HCT116 (cell line): ENCODE measurements at regions not wholly inside any gene's neighbourhood (a gene's known extent, or its start where the extent isn't known, plus 50 kb on each side); places are given as distances from the start of the nearest gene placed in this dataset.

Experiments used
- CEBPB ChIP-seq: IDR thresholded peaks from 2 replicates; pipeline ENCODE4 v1.6.1; 2012; ENCODE audit warnings: low read depth
- CTCF ChIP-seq, 3 experiments: fragments of 200-600 bp in 1 of 3; sonication (generic) in 1 of 3; IDR thresholded peaks in 2 of 3; conservative IDR thresholded peaks in 1 of 3; 2 replicates each; pipeline ENCODE4 v1.5.1; 2012 to 2017; ENCODE audit warnings: low read depth in 2 of 3, low read length in 2 of 3, antibody characterized with exemption in 1 of 3, borderline replicate concordance in 1 of 3, control low read depth in 1 of 3, mild to moderate bottlenecking in 1 of 3, mixed read lengths in 1 of 3, mixed run types in 1 of 3, moderate library complexity in 1 of 3; ENCODE audit not compliant: insufficient read depth in 1 of 3
- EZH2 ChIP-seq: fragments of 200-600 bp; sonication (generic); IDR thresholded peaks from 2 replicates; pipeline ENCODE4 v1.6.1; 2017; ENCODE audit warnings: antibody characterized with exemption, mixed run types
- EZH2phosphoT487 ChIP-seq: fragments of 200-600 bp; IDR thresholded peaks from 2 replicates; pipeline ENCODE4 v1.6.1; 2018; ENCODE audit warnings: antibody characterized with exemption, borderline replicate concordance
- FOSL1 ChIP-seq: IDR thresholded peaks from 2 replicates; pipeline ENCODE4 v1.6.1; 2012; ENCODE audit warnings: low read depth
- MAX ChIP-seq: IDR thresholded peaks from 2 replicates; pipeline ENCODE4 v1.6.1; 2012
- POLR2A ChIP-seq: IDR thresholded peaks from 2 replicates; pipeline ENCODE4 v1.7.0; 2011; ENCODE audit warnings: borderline replicate concordance; ENCODE audit not compliant: insufficient read depth, insufficient read length; ENCODE audit errors: extremely low read depth
- POLR2AphosphoS5 ChIP-seq: IDR thresholded peaks from 2 replicates; pipeline ENCODE4 v1.6.1; 2011; ENCODE audit warnings: mild to moderate bottlenecking, low read depth, low read length, moderate library complexity
- RAD21 ChIP-seq: IDR thresholded peaks from 2 replicates; pipeline ENCODE4 v1.6.1; 2012; ENCODE audit warnings: low read depth, mild to moderate bottlenecking
- TCF7L2 ChIP-seq: IDR thresholded peaks from 2 replicates; pipeline ENCODE4 v1.7.0; 2011; ENCODE audit warnings: borderline replicate concordance, inconsistent platforms; ENCODE audit not compliant: insufficient read depth, insufficient read length; ENCODE audit errors: extremely low read depth
- YY1 ChIP-seq: IDR thresholded peaks from 2 replicates; pipeline ENCODE4 v1.6.1; 2011; ENCODE audit warnings: low read length, low read depth, moderate library complexity, mild to moderate bottlenecking; ENCODE audit not compliant: insufficient replicate concordance; ENCODE audit errors: extremely low read depth
- TF ChIP-seq, protein P1 (sequence below): IDR thresholded peaks from 2 replicates; pipeline ENCODE4 v1.6.1; 2012; ENCODE audit warnings: low read depth
- TF ChIP-seq, protein P2 (sequence below): IDR thresholded peaks from 2 replicates; pipeline ENCODE4 v1.6.1; 2011; ENCODE audit warnings: mild to moderate bottlenecking, low read length, moderate library complexity; ENCODE audit not compliant: insufficient replicate concordance; ENCODE audit errors: extremely low read depth
- TF ChIP-seq, protein P3 (sequence below): IDR thresholded peaks from 2 replicates; pipeline ENCODE4 v1.6.1; 2012

DNA sequence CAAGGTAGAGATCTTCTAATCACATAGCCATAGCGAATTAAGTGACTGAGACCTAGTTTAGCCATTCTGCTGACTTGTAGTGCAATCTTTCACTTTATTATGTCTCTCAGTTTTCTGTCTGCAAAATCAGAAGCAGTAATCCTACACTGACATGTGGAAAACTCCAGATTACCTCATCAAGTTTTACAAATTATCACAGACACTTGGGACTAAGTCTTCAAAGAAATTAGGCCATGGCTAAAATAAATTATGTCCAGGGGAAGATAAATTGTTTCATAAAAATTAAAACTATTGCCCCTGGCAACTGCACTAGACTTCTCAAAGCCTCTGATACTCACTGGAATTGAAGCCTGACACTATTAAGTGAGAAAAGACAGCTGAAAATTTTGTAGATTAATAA is 129.9 kb upstream of the RGMB start:
- TF ChIP-seq EZH2 (no peak), CTCF (IDR thresholded peaks at IDR 0.05 in 2 of 3, conservative IDR thresholded peaks at IDR 0.05 in 1 of 3; ENCODE audit: borderline replicate concordance in 1 of 3, insufficient read depth in 1 of 3, low read depth in 2 of 3, low read length in 2 of 3) (no peak), MAX (no peak), CEBPB (no peak), EZH2phosphoT487 (no peak), YY1 (no peak), POLR2A (no peak), TCF7L2 (no peak), FOSL1 (no peak), RAD21 (no peak), POLR2AphosphoS5 (no peak)
- TF ChIP-seq, protein P1, sequence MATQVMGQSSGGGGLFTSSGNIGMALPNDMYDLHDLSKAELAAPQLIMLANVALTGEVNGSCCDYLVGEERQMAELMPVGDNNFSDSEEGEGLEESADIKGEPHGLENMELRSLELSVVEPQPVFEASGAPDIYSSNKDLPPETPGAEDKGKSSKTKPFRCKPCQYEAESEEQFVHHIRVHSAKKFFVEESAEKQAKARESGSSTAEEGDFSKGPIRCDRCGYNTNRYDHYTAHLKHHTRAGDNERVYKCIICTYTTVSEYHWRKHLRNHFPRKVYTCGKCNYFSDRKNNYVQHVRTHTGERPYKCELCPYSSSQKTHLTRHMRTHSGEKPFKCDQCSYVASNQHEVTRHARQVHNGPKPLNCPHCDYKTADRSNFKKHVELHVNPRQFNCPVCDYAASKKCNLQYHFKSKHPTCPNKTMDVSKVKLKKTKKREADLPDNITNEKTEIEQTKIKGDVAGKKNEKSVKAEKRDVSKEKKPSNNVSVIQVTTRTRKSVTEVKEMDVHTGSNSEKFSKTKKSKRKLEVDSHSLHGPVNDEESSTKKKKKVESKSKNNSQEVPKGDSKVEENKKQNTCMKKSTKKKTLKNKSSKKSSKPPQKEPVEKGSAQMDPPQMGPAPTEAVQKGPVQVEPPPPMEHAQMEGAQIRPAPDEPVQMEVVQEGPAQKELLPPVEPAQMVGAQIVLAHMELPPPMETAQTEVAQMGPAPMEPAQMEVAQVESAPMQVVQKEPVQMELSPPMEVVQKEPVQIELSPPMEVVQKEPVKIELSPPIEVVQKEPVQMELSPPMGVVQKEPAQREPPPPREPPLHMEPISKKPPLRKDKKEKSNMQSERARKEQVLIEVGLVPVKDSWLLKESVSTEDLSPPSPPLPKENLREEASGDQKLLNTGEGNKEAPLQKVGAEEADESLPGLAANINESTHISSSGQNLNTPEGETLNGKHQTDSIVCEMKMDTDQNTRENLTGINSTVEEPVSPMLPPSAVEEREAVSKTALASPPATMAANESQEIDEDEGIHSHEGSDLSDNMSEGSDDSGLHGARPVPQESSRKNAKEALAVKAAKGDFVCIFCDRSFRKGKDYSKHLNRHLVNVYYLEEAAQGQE = no peak
- TF ChIP-seq, protein P2, sequence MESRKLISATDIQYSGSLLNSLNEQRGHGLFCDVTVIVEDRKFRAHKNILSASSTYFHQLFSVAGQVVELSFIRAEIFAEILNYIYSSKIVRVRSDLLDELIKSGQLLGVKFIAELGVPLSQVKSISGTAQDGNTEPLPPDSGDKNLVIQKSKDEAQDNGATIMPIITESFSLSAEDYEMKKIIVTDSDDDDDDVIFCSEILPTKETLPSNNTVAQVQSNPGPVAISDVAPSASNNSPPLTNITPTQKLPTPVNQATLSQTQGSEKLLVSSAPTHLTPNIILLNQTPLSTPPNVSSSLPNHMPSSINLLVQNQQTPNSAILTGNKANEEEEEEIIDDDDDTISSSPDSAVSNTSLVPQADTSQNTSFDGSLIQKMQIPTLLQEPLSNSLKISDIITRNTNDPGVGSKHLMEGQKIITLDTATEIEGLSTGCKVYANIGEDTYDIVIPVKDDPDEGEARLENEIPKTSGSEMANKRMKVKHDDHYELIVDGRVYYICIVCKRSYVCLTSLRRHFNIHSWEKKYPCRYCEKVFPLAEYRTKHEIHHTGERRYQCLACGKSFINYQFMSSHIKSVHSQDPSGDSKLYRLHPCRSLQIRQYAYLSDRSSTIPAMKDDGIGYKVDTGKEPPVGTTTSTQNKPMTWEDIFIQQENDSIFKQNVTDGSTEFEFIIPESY = no peak
- TF ChIP-seq, protein P3, sequence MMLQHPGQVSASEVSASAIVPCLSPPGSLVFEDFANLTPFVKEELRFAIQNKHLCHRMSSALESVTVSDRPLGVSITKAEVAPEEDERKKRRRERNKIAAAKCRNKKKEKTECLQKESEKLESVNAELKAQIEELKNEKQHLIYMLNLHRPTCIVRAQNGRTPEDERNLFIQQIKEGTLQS = no peak
